ENCODE measurements at regions not wholly inside any gene's neighbourhood (a gene's known extent, or its start where the extent isn't known, plus 50 kb on each side); places are given as distances from the start of the nearest gene placed in this dataset.
A peak's percentile ranks its signal among the peaks of the same experiment; 100 is the strongest.
"Not testable (repeated sequence)": the region's sequence is repeated elsewhere in the genome, so short reads cannot be mapped to it uniquely, and the experiment has no call there.

DNA sequence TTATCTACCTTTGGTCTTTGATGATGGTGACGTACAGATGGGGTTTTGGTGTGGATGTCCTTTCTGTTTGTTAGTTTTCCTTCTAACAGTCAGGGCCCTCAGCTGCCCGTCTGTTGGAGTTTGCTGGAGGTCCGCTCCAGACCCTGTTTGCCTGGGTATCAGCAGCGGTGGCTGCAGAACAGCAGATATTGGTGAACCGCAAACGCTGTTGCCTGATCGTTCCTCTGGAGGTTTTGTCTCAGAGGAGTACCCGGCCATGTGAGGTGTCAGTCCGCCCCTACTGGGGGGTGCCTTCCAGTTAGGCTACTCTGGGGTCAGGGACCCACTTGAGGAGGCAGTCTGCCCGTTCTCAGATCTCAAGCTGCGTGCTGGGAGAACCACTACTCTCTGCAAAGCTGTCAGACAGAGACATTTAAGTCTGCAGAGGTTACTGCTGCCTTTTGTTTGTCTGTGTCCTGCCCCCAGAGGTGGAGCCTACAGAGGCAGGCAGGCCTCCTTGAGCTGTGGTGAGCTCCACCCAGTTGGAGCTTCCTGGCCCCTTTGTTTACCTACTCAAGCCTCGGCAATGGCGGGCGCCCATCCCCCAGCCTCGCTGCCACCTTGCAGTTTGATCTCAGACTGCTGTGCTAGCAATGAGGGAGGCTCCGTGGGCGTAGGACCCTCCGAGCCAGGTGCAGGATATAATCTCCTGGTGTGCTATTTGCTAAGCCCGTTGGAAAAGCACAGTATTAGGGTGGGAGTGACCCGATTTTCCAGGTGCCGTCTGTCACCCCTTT, 68.5 kb upstream of the ECI2 start:
- H3K27me3 ChIP-seq (ENCODE audit: control insufficient read depth in 2 of 2, insufficient read depth in 2 of 2, low read length in 2 of 2): peaks cover 0 to 10% of the 10 kb centered on the region in 2 experiments; a peak in 1 of 5 replicates
- H3K9ac ChIP-seq (ENCODE audit: insufficient read depth in 1 of 2, low read depth in 2 of 2, low read length in 2 of 2); H3K4me2 ChIP-seq (ENCODE audit: insufficient read depth, low read length); H3K36me3 ChIP-seq (ENCODE audit: control insufficient read depth, insufficient read depth, low read length); H2AFZ ChIP-seq (ENCODE audit: low read depth, low read length); in situ Hi-C loops (cut with MboI); DNase-seq (ENCODE audit: extremely low read depth in 1 of 4, low spot score in 3 of 4); H3K79me2 ChIP-seq (ENCODE audit: control insufficient read depth, insufficient read depth, low read length); H3K9me1 ChIP-seq (ENCODE audit: control insufficient read depth, insufficient read depth, low read length); H3K4me3 ChIP-seq; H3K27ac ChIP-seq (ENCODE audit: extremely low read depth, low read depth, low read length); H3K9me3 ChIP-seq (replicated peaks; ENCODE audit: control insufficient read depth, insufficient read depth, low read depth, low read length); ATAC-seq; CTCF ChIA-PET (ENCODE audit: low intra/inter-chr PET ratio); intact Hi-C loops (cut with micrococcal nuclease); H3K4me1 ChIP-seq (replicated peaks in 1 of 2; ENCODE audit: control insufficient read depth in 2 of 2, insufficient read depth in 2 of 2, low read length in 2 of 2); H4K20me1 ChIP-seq (replicated peaks; ENCODE audit: control insufficient read depth, insufficient read depth, low read length); FAIRE-seq; BruUV-seq (replicated peaks): not testable (repeated sequence)
- TF ChIP-seq, protein P1, sequence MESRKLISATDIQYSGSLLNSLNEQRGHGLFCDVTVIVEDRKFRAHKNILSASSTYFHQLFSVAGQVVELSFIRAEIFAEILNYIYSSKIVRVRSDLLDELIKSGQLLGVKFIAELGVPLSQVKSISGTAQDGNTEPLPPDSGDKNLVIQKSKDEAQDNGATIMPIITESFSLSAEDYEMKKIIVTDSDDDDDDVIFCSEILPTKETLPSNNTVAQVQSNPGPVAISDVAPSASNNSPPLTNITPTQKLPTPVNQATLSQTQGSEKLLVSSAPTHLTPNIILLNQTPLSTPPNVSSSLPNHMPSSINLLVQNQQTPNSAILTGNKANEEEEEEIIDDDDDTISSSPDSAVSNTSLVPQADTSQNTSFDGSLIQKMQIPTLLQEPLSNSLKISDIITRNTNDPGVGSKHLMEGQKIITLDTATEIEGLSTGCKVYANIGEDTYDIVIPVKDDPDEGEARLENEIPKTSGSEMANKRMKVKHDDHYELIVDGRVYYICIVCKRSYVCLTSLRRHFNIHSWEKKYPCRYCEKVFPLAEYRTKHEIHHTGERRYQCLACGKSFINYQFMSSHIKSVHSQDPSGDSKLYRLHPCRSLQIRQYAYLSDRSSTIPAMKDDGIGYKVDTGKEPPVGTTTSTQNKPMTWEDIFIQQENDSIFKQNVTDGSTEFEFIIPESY (CRISPR knock-in tag; IDR thresholded peaks at IDR 0.05): peak; percentile 93
- POLR2A ChIA-PET: interaction anchor here (0.6 kb wide), 1 partner anchor 446 kb away, joined by 3 read pairs; no protein-coding TSS in a partner anchor
- 13% methylated on average over 21 of the region's 21 CpGs for WGBS (ENCODE audit: insufficient coverage, low coverage, missing lambda C conversion rate)

DNA sequence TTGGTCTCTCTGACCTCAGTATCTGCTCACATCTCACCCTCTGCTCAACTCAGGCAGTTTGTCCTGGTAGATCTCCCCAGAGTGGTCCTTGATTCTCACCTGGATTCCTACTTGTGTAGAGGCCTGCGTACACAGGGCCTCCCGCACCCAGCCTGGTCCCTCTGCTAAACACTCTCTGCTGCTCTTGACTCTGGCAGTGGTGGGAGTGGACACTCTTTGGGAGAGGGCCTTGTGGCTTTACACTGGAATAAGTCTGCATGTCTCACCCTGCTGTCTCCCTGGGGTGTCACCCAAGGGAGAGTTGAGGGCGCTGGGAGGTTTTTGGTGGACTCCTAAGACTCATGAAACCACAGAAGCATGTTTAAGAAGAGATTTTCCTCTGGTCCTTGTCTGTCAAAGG, 57.3 kb upstream of the ECI2 start:
- ChIA-PET CTCF (ENCODE audit: low intra/inter-chr PET ratio) (no interaction called here), POLR2A (no interaction called here)
- TF ChIP-seq CXXC5 (CRISPR knock-in tag; IDR thresholded peaks at IDR 0.05): no peak
- TF ChIP-seq MEF2A (IDR thresholded peaks at IDR 0.05; ENCODE audit: control insufficient read depth, low read depth, low read length): no peak
- no peak for TF ChIP-seq ZNF146 (CRISPR knock-in tag; IDR thresholded peaks at IDR 0.05; ENCODE audit: unreplicated experiment)
- no peak for TF ChIP-seq CHD4 (IDR thresholded peaks at IDR 0.05; ENCODE audit: insufficient read depth, insufficient replicate concordance, low read depth, low read length, poor library complexity, severe bottlenecking)
- TF ChIP-seq ZNF134 (CRISPR knock-in tag; conservative IDR thresholded peaks at IDR 0.05): no peak
- TF ChIP-seq ZNF133 (CRISPR knock-in tag; IDR thresholded peaks at IDR 0.05): no peak
- TF ChIP-seq TSC22D4 (tag; IDR thresholded peaks at IDR 0.05): no peak
- TF ChIP-seq, protein P2, sequence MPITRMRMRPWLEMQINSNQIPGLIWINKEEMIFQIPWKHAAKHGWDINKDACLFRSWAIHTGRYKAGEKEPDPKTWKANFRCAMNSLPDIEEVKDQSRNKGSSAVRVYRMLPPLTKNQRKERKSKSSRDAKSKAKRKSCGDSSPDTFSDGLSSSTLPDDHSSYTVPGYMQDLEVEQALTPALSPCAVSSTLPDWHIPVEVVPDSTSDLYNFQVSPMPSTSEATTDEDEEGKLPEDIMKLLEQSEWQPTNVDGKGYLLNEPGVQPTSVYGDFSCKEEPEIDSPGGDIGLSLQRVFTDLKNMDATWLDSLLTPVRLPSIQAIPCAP (CRISPR knock-in tag; IDR thresholded peaks at IDR 0.05; ENCODE audit: borderline replicate concordance): no peak
- TF ChIP-seq, protein P3, sequence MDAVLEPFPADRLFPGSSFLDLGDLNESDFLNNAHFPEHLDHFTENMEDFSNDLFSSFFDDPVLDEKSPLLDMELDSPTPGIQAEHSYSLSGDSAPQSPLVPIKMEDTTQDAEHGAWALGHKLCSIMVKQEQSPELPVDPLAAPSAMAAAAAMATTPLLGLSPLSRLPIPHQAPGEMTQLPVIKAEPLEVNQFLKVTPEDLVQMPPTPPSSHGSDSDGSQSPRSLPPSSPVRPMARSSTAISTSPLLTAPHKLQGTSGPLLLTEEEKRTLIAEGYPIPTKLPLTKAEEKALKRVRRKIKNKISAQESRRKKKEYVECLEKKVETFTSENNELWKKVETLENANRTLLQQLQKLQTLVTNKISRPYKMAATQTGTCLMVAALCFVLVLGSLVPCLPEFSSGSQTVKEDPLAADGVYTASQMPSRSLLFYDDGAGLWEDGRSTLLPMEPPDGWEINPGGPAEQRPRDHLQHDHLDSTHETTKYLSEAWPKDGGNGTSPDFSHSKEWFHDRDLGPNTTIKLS (IDR thresholded peaks at IDR 0.05; ENCODE audit: borderline replicate concordance, low read depth): no peak
- TF ChIP-seq ZNF24 (IDR thresholded peaks at IDR 0.05): no peak

More for the DNA sequence above, 57.3 kb upstream of the ECI2 start:
- Histone ChIP-seq H2AFZ (ENCODE audit: low read depth, low read length) (no peak overlapping the region), H3K27me3 (ENCODE audit: control insufficient read depth in 2 of 2, insufficient read depth in 2 of 2, low read length in 2 of 2) (peaks cover 0 to 14% of the 10 kb centered on the region in 2 experiments; a peak in 1 of 5 replicates), H3K4me1 (replicated peaks in 1 of 2; ENCODE audit: control insufficient read depth in 2 of 2, insufficient read depth in 2 of 2, low read length in 2 of 2) (peaks cover 0 to 11% of the 10 kb centered on the region in 2 experiments; a peak in 2 of 5 replicates), H3K9me1 (ENCODE audit: control insufficient read depth, insufficient read depth, low read length) (no peaks in the 10 kb centered on the region), H3K9ac (ENCODE audit: insufficient read depth in 1 of 2, low read depth in 2 of 2, low read length in 2 of 2) (no peak overlapping the region), H3K9me3 (replicated peaks; ENCODE audit: control insufficient read depth, insufficient read depth, low read depth, low read length) (no peaks in the 10 kb centered on the region), H3K4me3 (no peak overlapping the region), H4K20me1 (replicated peaks; ENCODE audit: control insufficient read depth, insufficient read depth, low read length) (no peaks in the 10 kb centered on the region), H3K27ac (ENCODE audit: extremely low read depth, low read depth, low read length) (no peak overlapping the region), H3K79me2 (ENCODE audit: control insufficient read depth, insufficient read depth, low read length) (no peaks in the 10 kb centered on the region), H3K36me3 (ENCODE audit: control insufficient read depth, insufficient read depth, low read length) (no peaks in the 10 kb centered on the region), H3K4me2 (ENCODE audit: insufficient read depth, low read length) (no peak overlapping the region)
- ATAC-seq (no peak; the same call in 1 of the 3 replicates), DNase-seq (ENCODE audit: extremely low read depth in 1 of 4, low spot score in 3 of 4) (no peak), FAIRE-seq (no peak)
- in situ Hi-C loops (cut with MboI) (no loop called here), intact Hi-C loops (cut with micrococcal nuclease) (no loop called here)
- 14% methylated on average over 3 of the region's 3 CpGs for WGBS (ENCODE audit: insufficient coverage, low coverage, missing lambda C conversion rate)
- no TSS peak for BruUV-seq (replicated peaks)

Measured in K562 (cell line).